Esophagus muscularis mucosa (tissue), 3 donors: ENCODE measurements at regions not wholly inside any gene's neighbourhood (a gene's known extent, or its start where the extent isn't known, plus 50 kb on each side); places are given as distances from the start of the nearest gene placed in this dataset.

Experiments used
- CTCF ChIP-seq, 3 experiments: fragments of 200-600 bp in 2 of 3; fragments of 450-650 bp in 1 of 3; sonication (generic) in 2 of 3; IDR thresholded peaks; one replicate each; pipeline ENCODE4 v1.5.1; 2017 to 2019; ENCODE audit warnings: antibody characterized with exemption in 3 of 3, mild to moderate bottlenecking in 2 of 3, moderate library complexity in 1 of 3
- POLR2A ChIP-seq: fragments of 450-650 bp; IDR thresholded peaks from one replicate; pipeline ENCODE4 v1.6.1; 2017; ENCODE audit warnings: antibody characterized with exemption, moderate library complexity, mild to moderate bottlenecking, low read depth

- no peak for TF ChIP-seq CTCF (IDR thresholded peaks at IDR 0.05)
- no peak for TF ChIP-seq POLR2A
These were observed 809.6 kb upstream of the NR2F2 start for GRCh38 chr15:95520922-95521321.
